ENCODE measurements at regions not wholly inside any gene's neighbourhood (a gene's known extent, or its start where the extent isn't known, plus 50 kb on each side); places are given as distances from the start of the nearest gene placed in this dataset.

DNA sequence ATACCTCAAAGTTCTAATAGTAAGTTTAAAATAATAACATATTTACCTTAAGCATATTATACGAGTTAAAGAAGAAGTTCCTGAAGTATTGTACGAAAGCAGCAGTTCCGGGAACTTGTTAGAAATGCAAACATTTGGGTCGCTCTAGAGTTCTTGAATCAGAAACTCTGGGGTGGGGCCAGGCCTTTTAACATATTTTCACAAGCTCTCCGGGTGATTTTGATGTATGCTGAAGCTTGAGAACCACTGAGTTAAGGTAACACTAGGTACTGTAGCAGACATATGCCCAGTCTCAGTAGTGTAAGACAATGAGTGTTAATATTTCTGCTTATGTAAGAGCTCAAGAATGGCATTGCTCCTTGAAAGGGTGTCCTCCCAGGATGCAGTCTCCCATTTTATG is 461.1 kb downstream of the C3orf38 start:
- H3K4me2 ChIP-seq (ENCODE audit: low read depth, low read length): no peak overlapping the region
- no peaks in the 10 kb centered on the region for H3K79me2 ChIP-seq (ENCODE audit: low read length)
- no peak overlapping the region for H2AFZ ChIP-seq (ENCODE audit: low read length)
- H3K9me2 ChIP-seq (replicated peaks; ENCODE audit: insufficient read depth, low read length): no peaks in the 10 kb centered on the region
- no peak overlapping the region for H3K9ac ChIP-seq (ENCODE audit: low read length)
- H3K4me1 ChIP-seq (ENCODE audit: low read length): no peaks in the 10 kb centered on the region
- H3K36me3 ChIP-seq (replicated peaks; ENCODE audit: insufficient read depth, low read length): no peaks in the 10 kb centered on the region
- no peaks in the 10 kb centered on the region for H3K27me3 ChIP-seq (replicated peaks; ENCODE audit: insufficient read depth, low read length)
- DNase-seq: no peak
- H3F3A ChIP-seq (ENCODE audit: insufficient read depth, low read length): no peaks in the 10 kb centered on the region
- H4K20me1 ChIP-seq (ENCODE audit: insufficient read depth, low read length): no peaks in the 10 kb centered on the region
- H3K4me3 ChIP-seq (ENCODE audit: low read length): no peak overlapping the region
- H3K9me3 ChIP-seq (replicated peaks; ENCODE audit: insufficient read depth, low read length): no peaks in the 10 kb centered on the region
- H3K27ac ChIP-seq (ENCODE audit: low read length): no peak overlapping the region
- no peak for TF ChIP-seq EZH2 (optimal IDR thresholded peaks at IDR 0.05; ENCODE audit: low read depth, low read length)
- TF ChIP-seq CTCF (IDR thresholded peaks at IDR 0.05; ENCODE audit: low read length): no peak
- TF ChIP-seq EZH2phosphoT487 (IDR thresholded peaks at IDR 0.05; ENCODE audit: low read length): no peak

GRCh38 chr3:88611826-88612326 is 462.1 kb downstream of the C3orf38 start:
- no peaks in the 10 kb centered on the region for H3K79me2 ChIP-seq (ENCODE audit: low read length)
- no peaks in the 10 kb centered on the region for H4K20me1 ChIP-seq (ENCODE audit: insufficient read depth, low read length)
- H3K9ac ChIP-seq (ENCODE audit: low read length): no peak overlapping the region
- no peak overlapping the region for H3K4me2 ChIP-seq (ENCODE audit: low read depth, low read length)
- H3K27me3 ChIP-seq (replicated peaks; ENCODE audit: insufficient read depth, low read length): no peaks in the 10 kb centered on the region
- no peaks in the 10 kb centered on the region for H3K9me3 ChIP-seq (replicated peaks; ENCODE audit: insufficient read depth, low read length)
- no peaks in the 10 kb centered on the region for H3F3A ChIP-seq (ENCODE audit: insufficient read depth, low read length)
- no peak overlapping the region for H2AFZ ChIP-seq (ENCODE audit: low read length)
- TF ChIP-seq EZH2phosphoT487 (IDR thresholded peaks at IDR 0.05; ENCODE audit: low read length) (no peak), CTCF (IDR thresholded peaks at IDR 0.05; ENCODE audit: low read length) (no peak), EZH2 (optimal IDR thresholded peaks at IDR 0.05; ENCODE audit: low read depth, low read length) (no peak)
- no peaks in the 10 kb centered on the region for H3K4me1 ChIP-seq (ENCODE audit: low read length)
- no peak for DNase-seq
- no peak overlapping the region for H3K27ac ChIP-seq (ENCODE audit: low read length)
- no peak overlapping the region for H3K4me3 ChIP-seq (ENCODE audit: low read length)
- H3K9me2 ChIP-seq (replicated peaks; ENCODE audit: insufficient read depth, low read length): no peaks in the 10 kb centered on the region
- no peaks in the 10 kb centered on the region for H3K36me3 ChIP-seq (replicated peaks; ENCODE audit: insufficient read depth, low read length)

DNA sequence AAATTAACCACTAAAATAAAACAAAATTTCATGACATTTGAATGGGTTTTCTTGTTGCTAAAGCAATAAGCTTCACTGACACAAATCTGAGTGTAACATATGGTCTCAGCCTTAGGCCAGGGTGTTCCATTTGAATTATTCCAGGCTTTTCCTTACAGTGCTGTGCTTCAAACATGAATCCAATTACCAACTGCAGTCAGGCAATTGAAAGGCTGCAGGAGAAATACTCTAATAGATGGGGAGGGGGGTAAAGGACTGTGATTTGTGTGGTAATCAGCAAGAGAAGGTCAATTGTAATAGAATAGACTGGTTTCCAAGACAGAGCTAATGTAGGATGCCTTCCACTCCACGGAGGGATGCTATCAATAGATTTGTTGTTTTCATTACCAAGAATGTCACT is 466.7 kb downstream of the C3orf38 start:
- Histone ChIP-seq H3K4me1 (ENCODE audit: low read length) (no peaks in the 10 kb centered on the region), H3K79me2 (ENCODE audit: low read length) (no peaks in the 10 kb centered on the region), H3K4me3 (ENCODE audit: low read length) (no peak overlapping the region), H3K9ac (ENCODE audit: low read length) (no peak overlapping the region), H3K4me2 (ENCODE audit: low read depth, low read length) (no peak overlapping the region), H3K9me3 (replicated peaks; ENCODE audit: insufficient read depth, low read length) (no peaks in the 10 kb centered on the region), H3K27me3 (replicated peaks; ENCODE audit: insufficient read depth, low read length) (no peaks in the 10 kb centered on the region), H3K9me2 (replicated peaks; ENCODE audit: insufficient read depth, low read length) (no peaks in the 10 kb centered on the region), H2AFZ (ENCODE audit: low read length) (no peak overlapping the region), H4K20me1 (ENCODE audit: insufficient read depth, low read length) (no peaks in the 10 kb centered on the region), H3F3A (ENCODE audit: insufficient read depth, low read length) (no peaks in the 10 kb centered on the region), H3K27ac (ENCODE audit: low read length) (no peak overlapping the region), H3K36me3 (replicated peaks; ENCODE audit: insufficient read depth, low read length) (no peaks in the 10 kb centered on the region)
- TF ChIP-seq CTCF (IDR thresholded peaks at IDR 0.05; ENCODE audit: low read length) (no peak), EZH2phosphoT487 (IDR thresholded peaks at IDR 0.05; ENCODE audit: low read length) (no peak), EZH2 (optimal IDR thresholded peaks at IDR 0.05; ENCODE audit: low read depth, low read length) (no peak)
- no peak for DNase-seq

All from MM.1S (cell line).